D721Med (cell line): ENCODE measurements at regions not wholly inside any gene's neighbourhood (a gene's known extent, or its start where the extent isn't known, plus 50 kb on each side); places are given as distances from the start of the nearest gene placed in this dataset.

Experiments used
- DNase-seq: peaks from one replicate; pipeline ENCODE4 v3.0.0; 2011; ENCODE audit warnings: low spot score; ENCODE audit not compliant: insufficient read length
- FAIRE-seq: peaks from 2 replicates; lab custom pipeline; 2011; peaks lifted over from hg19 to GRCh38; lab: Jason Lieb, UNC
- CTCF ChIP-seq: IDR thresholded peaks from 2 replicates; pipeline ENCODE4 v1.5.1; 2012; ENCODE audit warnings: mild to moderate bottlenecking, control low read depth; ENCODE audit not compliant: insufficient read depth; ENCODE audit errors: missing control alignments

- DNase-seq = no peak
- TF ChIP-seq CTCF = no peak
- FAIRE-seq = no peak
Measured at GRCh38 chr9:109912082-109912582, 132.1 kb downstream of the PALM2AKAP2 start.

GRCh38 chr9:109912726-109913460 lies 132.9 kb downstream of the PALM2AKAP2 start:
- FAIRE-seq (no peak), DNase-seq (no peak)
- no peak for TF ChIP-seq CTCF

GRCh38 chr9:109913461-109913810 lies 133.4 kb downstream of the PALM2AKAP2 start:
- FAIRE-seq (no peak), DNase-seq (no peak)
- no peak for TF ChIP-seq CTCF

GRCh38 chr9:109914280-109915027 lies 134.5 kb downstream of the PALM2AKAP2 start:
- no peak for DNase-seq
- no peak for TF ChIP-seq CTCF
- no peak for FAIRE-seq

GRCh38 chr9:109916316-109916715 lies 136.3 kb downstream of the PALM2AKAP2 start:
- no peak for FAIRE-seq
- TF ChIP-seq CTCF = no peak

GRCh38 chr9:109918339-109919163 lies 138.6 kb downstream of the PALM2AKAP2 start:
- FAIRE-seq = no peak
- TF ChIP-seq CTCF = no peak
- DNase-seq = no peak

More at GRCh38 chr9:109916316-109916715, 136.3 kb downstream of the PALM2AKAP2 start:
- DNase-seq = no peak
